GM18868 (cell line): ENCODE measurements at regions not wholly inside any gene's neighbourhood (a gene's known extent, or its start where the extent isn't known, plus 50 kb on each side); places are given as distances from the start of the nearest gene placed in this dataset.

ENCODE experiments used
- ATAC-seq: cut with Tn5 transposase; IDR thresholded peaks from one replicate; pipeline ENCODE4 v1.9.1; 2021; ENCODE audit warnings: mild to moderate bottlenecking, moderate library complexity; ENCODE audit not compliant: unreplicated experiment

DNA sequence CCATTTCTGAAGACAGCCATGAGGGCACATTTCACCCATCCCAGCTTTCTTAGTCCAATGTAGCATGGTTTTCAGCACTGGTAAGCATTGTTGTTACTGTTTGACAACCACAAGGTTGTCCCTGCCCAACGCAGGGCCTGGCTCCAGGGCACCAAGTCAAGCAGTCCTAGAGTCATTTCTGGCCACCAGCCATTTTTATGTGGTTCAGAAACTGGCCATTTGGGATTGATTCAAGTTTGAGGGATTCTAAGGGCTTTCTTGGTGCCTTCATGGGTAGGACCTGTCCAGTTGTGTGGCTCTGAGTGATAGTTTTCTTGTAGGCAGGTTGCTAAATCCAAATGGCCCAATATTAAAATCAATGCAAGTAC is 535.4 kb upstream of the USP24 start:
- ATAC-seq = no peak

DNA sequence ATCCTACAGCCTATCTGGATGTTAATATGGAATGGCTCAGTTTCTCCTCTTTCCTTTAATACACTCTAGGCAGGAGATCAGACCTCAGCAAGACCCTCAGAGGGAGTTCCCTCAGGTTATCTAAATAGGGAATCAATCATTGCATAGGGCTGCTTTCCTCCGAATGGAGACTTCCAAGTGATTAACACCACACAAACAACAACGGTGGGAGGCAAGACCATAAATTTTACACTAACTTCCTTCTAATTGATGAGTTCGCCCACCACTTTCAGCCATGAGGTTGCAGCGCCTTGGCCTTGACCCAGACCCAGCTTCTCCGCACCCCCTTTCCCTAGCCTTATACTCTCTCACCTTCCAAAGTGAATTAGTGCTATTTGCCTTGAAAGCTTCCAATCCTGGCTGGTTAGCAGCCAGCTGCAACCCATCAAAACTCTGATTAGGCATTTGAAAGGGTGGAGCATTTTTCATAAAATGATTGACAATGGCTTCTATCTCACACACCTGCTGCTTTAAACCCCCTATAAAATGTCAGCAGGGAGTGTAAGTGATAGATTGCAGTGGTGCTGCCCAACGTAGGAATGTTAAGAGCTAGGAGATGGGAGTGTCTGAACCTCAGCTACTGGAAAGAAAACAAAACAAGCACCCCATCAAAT is 534.9 kb upstream of the USP24 start:
- ATAC-seq = no peak

DNA sequence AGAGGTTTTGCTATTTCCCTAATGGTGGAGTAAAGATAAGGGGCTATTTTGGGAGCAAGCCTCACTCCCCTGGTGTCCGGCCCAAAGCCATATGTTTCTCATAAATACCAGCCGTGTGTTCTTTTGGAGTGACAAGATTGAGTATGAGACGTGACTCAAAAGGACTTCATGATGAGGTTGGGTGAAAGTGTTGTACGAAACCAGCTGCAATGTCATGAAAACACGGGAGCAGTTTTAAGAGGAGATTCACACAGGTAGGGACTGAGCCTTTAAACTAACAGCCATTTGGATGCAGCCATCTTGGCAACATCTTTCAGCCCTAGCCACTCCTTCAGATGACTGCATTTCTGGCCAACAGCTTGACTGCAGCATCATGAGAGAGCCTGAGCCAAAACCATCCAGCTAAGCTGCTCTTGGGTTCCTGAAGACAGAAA is 532.3 kb upstream of the USP24 start:
- ATAC-seq = no peak

DNA sequence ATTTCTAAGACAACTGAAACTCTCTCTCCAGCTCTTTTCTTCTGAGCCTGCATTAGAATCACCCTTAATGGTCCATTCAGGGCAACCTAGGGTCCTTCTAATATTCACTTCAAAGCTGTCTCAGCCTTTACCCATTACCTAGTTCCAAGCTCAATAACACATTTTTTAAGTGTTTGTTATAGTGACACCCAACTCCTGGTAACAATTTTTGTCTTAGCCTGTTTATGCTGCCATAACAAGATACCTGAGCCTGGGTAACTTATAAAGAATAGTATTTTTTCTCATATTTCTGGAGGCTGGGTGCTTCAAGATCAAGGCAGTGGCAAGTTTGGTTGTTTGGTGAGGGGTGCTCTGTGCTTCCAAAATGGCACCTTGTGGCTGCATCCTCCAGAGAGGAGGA is 531.5 kb upstream of the USP24 start:
- ATAC-seq = no peak

DNA sequence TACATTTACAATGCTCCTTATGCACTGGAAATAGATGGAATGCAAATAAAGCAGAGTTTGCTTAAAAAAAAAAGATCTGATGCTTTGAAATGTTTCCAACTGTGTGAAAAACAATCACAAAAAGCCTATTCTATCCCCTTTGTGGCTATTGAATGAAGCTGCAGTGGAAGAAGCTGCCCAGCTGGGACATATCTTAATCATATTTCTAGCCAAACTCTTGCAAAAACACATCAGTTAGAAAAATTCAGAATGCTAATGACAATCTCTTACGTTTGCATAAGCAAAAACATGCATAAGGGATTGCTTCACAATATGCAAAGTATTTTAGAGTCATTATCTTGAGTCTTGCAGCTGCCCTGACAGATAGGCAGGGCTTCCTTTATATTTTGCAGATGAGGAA is 526.4 kb upstream of the USP24 start:
- no peak for ATAC-seq

DNA sequence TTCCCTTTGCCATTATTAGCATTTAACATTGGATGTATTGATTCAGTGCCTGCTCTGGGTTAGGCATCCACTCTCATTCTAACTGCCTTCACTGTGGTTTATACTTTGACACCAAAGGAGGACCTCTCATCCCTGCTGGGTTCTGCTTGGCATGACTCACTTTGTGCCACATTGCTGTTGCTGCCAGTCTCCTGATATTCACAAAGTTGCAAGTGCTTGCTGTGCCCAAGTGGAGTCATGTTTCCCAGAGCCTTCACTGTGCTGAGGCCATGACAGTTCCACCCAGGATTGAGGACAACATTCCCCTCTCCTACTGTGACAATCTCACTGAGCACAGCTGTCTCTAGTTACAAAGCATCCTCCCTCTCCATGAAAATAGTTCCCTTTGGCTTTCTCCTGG is 519.9 kb upstream of the USP24 start:
- ATAC-seq = no peak

DNA sequence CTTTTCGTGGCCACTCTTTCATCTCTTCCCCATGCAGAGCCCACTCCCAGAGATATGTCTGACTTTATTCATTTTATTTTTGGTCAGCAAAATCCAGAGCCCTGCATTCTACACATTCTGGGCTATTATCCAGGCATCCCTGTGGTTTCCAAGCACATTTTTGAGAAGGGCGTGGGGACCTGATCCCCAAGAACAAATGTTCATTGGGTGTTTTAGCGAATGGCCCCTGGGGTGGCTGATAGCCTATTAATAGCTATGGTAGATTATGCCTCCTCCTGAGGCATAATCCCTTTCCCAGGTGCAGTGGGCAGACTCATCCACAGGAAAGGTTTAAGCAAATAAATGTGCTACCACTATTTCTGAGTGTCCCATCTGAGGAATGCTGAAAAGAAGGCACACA is 511.8 kb upstream of the USP24 start:
- ATAC-seq = no peak

DNA sequence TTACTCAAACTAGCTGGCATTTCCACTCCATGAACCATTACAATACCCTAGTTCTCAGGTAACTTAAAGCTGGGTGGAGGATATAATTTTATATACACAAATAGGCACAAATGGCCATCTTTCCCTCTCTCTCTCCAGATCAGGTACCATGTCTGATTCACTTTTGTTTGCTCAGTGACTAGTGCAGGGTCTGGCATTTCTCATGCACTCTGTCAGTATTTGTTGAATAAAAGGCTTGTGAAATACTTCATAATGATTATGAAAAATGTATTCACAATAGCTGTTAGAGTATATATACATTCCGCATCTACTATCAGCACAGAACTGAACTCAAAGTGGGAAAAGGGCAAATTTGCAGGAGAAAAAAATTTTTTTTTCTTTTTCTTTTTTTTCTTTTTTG is 510.2 kb upstream of the USP24 start:
- ATAC-seq = no peak

DNA sequence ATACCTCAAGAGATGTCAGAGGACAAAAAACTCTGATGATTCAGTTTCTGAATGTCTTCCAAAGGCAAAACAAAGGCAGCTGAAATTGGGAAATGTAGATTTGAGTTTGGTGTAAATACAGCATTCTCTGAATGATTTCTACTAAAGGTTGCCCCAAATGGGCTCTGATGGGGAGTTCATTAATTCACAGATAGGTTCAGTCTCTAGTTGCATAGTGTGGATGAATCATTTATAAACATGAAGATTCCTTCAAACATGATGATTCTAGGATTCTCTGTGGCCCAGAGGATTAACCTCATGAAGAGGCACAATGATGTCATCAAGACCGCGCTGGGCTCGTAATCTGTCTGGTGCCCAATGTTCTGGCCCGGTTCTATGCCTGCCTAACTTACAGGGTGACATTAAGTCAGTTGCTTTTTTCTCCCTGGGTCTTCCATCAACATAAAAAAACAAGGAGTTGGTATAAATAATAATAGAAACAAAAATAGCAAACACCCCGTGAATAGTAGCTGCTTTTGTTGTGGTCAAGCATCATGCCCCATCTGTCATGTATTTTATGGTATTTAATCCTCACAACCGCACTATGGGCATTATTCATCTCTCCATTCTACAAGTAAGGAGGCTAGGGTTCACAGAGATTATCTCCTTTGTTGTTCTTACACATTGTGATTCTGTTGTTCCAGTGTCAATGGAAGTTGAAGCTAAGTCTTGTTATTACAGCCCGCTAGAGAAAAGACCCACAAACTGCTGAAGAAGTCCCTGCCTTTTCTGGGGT is 509.6 kb upstream of the USP24 start:
- ATAC-seq = no peak

DNA sequence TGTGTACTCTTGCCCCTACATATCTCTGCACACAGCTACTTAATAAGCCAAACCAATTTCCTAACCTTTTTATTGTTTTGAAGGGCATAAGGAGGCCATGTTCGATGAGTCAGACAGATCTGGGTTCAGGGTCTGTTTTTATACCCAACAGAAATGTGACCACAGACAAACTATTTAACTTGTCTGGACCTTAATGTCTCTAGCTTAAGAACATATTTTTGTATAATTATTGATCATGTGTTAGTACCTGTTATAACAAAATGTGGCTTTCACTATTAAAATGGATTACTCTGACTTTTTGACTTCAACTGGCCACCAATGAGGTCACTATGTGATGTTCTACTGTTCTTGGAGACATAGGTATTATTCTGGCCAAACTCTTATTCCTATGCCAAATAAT is 507.8 kb upstream of the USP24 start:
- no peak for ATAC-seq

DNA sequence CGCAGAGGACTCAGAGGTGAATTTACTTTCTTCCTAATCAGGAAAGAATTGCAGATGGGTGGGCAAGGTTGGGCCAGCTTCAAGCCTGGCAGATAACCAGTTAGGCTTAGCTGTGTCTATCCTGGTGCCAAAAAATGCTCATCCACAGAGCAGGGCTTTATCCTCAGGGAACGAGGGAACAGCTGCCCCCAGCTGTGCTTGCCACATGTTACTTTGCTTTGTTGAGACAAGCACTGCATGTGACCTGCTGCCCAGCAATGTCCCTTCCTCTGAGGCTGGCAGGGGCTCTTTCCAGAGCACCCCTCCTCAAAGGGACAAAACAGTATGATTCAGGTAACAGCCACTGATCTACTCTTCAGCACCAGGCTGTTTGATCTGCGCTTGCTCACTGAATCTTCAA is 505.1 kb upstream of the USP24 start:
- ATAC-seq = no peak

DNA sequence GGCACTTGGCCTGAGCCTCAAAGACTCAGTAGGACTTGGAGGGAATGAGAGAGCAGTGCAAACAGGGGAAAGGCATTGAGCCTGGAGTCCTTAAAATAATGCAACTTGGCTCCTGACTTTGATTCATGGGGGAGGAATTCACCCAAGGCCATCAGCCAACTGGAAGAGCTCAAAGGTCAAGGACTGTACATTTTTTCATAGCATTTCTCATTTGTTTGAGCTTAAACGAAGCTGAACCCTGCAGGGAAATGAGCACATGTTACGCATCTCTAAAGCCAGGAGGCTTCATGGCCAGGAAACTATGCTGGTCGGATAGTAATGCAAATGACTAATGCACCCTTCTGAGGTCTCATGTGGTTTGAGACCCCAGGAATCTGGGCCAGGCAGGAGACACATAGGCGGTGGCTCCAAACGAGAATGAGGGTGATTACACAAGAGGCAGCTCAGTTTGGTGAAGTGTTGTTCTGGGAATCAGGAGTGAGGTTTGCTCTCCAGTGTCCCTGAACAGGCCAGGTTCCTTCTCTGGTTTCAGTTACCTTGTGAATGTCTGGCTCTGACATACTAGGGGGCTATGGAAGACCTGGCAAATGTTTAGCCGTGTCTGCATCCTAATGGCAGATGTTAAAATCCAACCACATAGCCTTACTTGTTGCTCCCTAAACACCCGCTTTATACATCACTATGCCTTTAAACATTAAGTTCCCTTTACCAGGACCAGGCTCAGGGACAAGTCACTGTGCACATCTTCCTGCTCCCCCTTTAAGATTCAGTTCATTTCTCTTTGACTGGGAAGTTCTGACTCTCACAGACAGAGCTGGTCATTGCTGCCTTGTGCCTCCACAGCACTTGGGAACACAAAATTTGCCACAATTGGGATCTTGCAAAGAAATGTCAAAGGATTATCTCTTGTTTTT is 503.9 kb upstream of the USP24 start:
- no peak for ATAC-seq

DNA sequence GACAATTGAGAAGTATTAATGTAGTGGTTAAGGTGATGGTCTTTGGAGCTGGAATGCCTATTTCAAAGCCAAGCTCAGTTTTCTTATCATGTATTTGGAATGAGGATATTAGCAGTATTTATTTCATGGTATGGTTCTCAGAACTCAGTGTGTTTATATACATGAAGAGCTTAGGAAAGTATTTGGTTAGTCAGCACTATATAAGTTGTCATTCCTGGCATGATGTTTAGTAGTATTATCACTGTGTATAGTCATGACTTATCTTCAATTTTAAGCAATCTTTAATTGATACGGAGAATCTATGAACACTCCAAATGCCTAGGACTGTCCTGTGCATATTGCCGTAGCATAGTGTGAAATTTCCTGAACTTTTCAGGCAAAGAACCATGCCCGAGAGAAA is 501.9 kb upstream of the USP24 start:
- no peak for ATAC-seq

DNA sequence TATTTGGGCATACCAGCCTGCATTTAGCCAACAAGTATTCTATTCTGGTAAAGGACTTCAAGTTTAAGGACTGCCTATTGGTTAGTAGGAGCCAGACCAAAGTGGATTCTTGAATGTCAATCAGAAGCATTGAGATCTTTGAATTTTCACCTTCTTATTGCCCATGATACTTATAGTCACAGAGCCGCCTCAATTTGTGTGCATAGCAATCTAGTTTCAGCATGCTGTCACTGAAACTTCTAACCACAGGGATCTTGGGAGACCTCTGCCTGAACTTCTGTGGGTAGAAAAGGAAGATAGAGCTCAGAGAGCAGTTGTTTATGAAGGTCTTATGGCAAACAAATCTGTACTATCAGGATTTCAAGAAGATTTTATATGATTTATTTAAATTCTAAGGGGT is 501.4 kb upstream of the USP24 start:
- ATAC-seq = no peak

DNA sequence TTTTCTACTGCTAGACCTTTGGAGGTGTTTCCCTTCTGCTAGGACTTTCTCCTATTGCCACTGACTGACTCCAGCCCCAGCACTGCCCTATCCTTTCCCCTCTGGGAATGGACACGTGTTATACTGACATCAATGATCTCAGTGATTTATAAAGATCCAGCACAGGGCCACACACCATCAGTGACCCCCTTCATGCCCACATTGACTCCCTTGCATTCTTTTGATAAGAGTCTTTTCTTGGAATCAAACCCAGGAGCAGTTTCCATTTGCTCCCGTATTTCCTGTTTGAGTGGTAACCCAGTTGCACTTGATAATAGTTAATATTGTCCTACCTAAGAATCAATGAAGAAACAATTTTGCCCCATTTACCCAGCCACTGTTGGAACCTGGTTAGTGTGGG is 501.0 kb upstream of the USP24 start:
- no peak for ATAC-seq

DNA sequence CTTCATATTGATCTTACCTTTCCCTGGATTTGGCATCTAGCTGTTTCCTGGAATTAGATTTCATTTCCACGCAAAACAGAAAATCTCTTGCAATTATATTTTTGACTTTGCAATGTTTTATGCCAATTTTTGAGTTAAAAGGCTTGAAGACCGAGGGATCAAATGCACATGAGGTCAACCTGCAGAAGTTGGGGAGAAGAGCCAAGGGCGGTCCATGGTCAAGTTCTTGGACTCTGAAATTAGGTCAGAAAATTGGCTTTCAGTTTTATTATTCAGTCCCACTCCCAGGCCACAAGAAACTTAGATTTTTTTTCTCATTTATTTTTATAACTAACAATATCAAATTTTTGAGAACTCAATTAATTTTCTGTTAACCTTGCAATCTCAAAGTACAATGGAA is 499.1 kb upstream of the USP24 start:
- no peak for ATAC-seq

DNA sequence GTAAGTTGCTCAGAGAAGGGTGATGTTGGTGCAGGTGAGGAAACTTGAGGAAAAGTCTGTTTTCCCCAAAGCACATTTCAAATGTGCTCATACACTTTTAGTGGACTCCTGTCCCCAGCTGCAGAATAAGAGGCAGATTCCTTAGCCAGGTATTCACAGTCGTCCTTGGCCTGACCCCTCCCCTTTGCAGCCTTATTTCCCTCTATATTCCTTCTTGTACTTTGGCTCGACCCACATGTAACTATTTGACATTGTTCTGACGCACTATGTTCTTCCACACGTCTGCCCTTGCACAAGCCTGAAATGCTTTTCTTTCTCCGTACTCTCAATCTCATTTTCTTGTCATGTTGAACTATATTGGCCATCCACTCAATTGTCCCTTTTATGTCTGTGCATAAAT is 498.4 kb upstream of the USP24 start:
- ATAC-seq = no peak

DNA sequence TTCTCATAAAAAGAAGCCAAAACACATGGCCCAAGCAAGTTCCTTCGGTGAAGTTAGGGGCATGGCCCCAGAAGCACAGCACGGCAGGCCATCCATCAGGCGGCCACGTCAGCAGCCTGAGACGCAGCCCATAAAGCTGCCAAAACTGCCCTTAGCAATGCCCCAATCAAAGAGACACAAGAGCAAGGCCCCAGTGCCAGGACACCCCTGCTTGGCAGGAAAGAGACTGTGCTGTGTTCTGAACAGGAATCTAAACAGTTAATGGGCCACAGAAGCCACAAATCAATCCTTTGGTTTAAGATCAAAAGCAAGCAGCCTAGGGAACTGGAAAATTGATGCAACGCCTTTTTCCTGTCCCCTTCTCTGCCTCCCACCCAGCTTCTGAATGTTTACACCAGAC is 497.0 kb upstream of the USP24 start:
- ATAC-seq = no peak

DNA sequence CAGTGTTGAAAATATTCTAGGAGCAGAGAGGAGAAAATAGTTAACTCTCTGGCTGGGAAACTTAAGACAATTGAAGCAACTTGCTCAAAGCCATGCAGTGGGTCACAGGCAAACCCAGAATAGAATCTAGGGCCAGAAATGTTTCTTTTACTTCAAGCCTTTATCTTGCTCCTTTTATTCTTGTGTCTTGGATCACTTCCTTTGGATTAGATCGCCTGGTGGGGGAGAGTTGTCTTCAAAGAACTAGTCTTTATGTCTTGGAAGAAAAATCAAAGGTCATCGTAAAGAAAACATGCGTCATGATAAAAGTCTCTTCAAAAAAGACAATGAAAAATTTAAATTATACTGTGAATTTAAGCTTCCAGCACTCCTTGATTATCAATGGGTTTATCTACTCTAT is 493.6 kb upstream of the USP24 start:
- no peak for ATAC-seq

DNA sequence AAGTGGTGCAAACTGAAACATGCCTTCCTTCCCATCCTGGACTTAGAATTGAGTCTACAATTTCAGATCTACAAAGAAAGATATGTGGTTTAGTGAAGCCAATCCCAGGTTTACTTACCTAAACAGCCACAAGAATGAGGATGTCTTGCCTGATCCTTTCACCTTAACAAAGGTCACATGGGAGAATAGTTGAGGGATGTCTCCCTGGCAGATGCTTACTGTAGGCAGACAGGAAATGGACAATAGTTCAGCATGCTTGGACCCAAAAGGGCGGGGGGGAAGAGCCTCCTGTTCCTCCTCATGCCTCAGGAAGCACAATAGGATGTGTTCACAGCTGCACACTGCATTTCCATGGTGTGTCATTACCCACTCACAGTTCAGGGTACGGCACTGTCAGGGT is 492.7 kb upstream of the USP24 start:
- no peak for ATAC-seq

DNA sequence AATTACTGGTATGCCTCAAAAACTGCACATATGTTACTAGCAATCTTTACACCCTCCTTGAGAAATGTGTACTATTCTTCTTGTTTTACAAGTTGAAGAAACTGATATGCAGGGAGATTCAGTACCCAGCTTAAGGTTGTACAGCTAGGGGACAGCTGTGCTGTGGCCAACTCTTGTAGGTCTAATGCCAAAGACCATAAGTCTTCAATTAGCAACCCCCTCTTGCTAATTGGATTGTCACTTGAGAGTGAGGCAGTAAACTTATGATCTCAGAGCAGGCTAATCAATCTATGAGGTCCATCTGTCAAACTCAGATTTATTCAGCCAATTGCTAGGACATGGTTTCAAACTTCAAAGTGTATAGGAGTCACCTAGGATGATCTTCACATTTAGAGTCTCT is 492.0 kb upstream of the USP24 start:
- no peak for ATAC-seq

DNA sequence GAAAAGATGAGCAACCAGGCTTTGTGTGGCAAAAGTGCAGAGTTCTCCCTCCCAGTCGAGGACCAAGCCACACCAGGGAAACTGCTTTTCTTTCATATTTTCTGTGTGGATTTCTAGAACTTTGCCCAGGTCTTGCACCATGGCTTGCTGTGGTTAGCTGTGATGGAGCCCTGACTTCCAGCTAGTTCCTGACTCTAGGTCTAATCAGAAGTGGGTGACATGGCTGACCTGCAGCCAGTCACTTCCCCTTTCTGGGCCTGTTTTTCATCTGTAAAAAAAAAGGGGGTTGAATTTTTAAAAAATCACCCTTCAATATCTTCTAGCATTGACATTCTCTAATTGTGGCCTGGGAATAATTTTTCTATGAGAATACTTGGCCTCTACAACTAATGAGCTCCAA is 491.2 kb upstream of the USP24 start:
- ATAC-seq = no peak
